NCI-H1694 treated with DMSO at 0.1 percent for 48 hours (cell line): ENCODE measurements at regions not wholly inside any gene's neighbourhood (a gene's known extent, or its start where the extent isn't known, plus 50 kb on each side); places are given as distances from the start of the nearest gene placed in this dataset.
A peak's percentile ranks its signal among the peaks of the same experiment; 100 is the strongest.

Experiments used
- DNase-seq: peaks from one replicate; lab custom pipeline; 2025; lab: John Stamatoyannopoulos, UW

DNA sequence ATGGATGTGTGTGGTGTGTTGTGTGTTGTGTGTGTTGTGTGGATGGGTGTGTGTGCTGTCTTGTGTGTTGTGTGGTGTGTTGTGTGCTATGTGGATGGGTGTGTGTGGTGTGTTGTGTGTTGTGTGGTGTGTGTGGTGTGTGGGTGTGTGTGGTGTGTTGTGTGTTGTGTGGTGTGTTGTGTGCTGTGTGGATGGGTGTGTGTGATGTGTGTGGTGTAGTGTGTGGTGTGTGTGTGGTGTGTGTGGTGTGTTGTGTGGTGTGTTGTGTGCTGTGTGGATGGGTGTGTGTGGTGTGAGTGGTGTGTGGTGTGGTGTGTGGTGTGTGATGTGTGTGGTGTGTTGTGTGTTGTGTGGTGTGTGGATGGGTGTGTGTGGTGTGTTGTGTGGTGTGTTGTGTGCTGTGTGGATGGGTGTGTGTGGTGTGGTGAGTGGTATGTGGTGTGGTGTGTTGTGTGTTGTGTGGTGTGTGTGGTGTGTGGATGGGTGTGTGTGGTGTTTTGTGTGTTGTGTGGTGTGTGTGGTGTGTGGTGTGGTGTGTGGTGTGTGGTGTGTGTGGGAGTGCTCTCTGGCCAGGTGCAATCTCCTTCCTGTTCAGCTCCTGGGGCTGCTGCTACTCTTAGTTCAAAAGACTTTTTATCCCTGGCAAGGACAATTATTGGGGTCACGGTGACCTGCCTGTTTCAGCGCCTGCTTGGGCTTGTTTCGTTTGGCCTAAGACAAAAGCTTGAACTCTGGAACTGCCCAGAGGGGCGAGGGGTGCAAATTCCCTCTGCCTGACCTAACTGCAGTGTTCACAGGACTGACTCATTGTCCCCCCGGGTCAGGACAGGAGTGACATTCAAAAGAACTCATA is 101.1 kb downstream of the UBIAD1 start:
- no peak for DNase-seq

DNA sequence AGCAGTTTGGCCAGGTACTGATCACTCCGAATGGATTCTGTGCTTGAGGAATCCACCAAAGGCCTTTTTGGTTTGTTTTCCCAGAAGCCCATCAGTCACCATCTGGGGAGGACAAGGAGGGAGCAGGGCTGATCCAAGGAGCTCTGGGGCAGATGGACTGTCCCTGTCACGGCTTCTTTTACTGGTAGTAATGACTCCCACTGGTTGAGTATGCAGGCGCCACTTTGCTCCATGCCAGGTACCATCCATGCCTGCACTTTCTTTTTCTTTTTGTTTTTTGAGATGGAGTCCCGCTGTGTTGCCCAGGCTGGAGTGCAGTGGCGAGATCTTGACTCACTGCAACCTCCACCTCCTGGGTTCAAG is 101.7 kb downstream of the UBIAD1 start:
- DNase-seq = no peak

DNA sequence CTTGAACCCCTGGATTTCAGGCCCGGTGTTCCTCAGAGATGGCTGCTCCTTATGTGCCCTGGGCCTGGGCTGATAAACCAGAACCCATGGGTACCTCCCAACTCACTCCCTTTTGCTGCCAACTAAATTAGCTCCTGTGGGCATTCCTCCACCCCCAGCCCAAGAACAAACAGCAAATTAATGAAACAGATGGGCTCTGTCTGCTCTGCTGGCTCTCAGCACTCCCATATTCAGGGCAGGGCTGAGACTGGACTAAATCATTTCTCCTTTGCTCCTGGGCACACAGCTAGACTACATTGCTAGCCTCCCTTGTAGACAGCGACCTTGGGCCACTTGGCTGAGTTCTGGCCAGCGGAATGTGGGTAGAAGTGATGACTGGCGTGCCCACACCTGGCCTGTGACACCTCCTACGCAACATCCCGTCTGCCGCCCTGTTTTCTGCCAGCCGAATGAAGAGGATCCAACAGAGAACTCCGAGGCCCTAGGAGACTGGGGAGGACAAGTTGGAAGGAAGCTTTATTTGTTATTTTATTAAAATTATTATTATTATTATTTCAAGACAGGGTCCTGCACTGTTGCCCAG is 101.9 kb upstream of the DISP3 start:
- DNase-seq = peak; percentile 86

DNA sequence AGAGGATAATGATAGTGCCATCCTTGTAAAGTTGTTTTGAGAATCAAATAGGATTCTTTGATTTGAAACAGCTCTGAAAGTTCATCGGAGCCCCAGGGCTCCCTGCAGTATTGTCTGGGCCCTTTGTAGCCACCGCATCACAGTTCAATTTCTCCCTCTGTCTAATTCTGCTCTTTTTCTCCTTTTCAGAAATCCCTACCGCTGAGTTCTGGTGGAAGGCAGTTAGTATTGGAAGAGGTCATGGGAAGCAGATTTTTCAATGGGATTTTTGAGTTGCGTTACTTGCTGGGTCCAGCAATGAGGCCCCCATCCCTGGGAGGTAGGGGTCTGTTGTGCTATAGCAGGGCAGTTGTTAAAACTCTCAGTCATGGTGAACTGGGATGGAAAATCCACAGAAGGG is 101.0 kb upstream of the DISP3 start:
- DNase-seq = no peak

DNA sequence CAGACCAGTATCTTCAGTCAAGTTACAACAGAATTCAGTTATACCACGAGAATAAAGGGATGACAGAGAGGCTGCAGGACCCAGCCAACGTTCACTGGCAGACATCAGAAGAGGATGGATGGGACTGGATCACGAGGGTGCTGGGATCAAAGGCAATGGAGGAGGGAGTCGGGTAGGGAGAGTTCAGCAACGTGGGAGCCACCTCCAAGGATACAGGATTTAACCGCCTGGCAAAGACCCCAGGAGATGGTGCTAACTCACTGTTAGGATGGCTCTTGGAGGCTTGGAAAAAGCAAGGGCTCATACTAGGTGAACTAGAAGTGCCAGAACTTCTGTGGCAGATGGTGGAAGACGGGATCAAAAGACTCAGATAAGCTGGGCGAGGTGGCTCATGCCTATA is 99.1 kb upstream of the DISP3 start:
- peak; percentile 41 for DNase-seq

DNA sequence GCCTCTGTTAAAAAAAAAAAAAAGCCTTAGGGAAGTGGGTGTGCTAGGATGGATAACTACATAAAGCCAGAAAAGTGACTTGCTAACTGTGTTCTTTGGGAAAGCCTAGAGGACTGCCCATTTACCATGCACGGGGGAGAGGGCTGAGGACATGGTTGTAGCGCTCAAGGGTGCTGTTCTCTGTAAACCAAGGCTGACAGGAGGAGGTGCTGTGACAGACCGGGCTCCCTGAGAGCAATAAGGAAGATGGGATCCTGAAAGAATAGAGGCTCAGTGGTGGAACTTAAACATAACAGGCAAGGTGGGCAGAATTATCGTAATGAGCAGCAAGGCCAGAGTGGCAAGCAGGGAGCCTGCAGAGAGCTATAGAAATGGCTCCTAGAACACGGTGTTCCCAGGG is 98.5 kb upstream of the DISP3 start:
- DNase-seq = no peak

DNA sequence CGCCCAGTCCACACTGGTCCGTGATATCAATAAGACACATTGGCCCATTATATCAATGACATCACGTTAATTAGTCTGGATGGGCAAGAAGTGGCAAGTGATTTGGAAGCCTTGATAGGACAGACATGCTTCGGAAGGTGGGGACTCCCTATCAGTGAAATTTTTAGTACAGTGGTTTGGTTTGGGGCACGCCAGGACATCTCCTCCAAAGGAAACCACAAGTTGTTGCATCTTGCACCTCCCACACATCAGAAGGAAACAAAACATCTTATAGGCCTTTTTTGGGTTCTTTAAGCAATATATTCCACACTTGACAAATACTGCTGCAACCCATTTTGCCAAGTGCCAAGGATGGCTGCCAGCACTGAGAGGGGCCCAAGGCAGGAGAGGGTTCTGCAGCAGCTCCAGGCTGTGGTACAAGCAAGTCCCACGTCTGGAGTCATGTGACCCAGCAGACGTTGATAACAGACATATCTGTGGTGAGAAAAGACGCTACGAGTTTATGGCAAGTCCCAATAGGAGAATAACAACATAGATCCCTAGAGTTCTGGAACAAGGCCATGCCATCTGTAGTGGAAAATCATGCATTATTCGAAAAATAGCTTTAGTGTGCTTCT is 95.3 kb upstream of the DISP3 start:
- DNase-seq = peak; percentile 67

DNA sequence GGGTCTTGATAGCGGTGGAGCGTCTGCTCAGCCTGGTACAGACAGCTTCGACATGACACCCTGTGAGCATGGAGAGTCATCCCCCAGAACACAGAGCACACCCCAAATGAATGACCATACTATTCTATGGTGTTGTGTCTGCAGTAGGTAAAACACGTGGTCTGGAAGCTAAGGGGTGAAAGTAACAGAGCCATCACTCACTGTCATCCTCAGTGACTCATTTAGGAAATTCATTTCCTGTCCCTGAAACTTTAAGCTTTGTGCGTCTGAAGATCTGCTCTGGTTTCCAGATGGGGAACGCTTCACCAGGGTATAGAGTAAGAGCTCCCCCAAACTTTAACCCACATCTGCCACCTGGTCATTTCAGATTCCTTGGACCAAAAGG is 94.8 kb upstream of the DISP3 start:
- DNase-seq = peak; percentile 67

DNA sequence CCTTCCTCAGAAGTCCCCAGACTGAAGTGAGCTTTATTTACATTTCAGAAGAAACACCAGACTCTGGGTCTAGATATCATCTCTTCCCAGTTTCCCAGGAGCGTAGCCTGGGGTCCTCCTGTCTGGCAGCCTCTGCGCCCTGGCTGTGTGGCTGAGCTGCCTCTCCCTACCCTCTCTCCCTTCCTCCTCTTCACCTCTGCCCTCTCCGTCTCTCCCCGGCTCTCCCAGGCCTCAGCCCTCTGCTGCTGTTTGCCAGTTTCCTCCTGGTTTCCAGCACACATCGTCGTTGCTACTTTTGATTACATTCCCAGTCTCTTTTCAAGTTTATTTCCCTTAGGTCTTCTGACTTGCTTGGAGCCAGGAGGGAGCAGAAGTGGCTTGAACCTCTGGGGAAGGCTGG is 91.1 kb upstream of the DISP3 start:
- DNase-seq = no peak

DNA sequence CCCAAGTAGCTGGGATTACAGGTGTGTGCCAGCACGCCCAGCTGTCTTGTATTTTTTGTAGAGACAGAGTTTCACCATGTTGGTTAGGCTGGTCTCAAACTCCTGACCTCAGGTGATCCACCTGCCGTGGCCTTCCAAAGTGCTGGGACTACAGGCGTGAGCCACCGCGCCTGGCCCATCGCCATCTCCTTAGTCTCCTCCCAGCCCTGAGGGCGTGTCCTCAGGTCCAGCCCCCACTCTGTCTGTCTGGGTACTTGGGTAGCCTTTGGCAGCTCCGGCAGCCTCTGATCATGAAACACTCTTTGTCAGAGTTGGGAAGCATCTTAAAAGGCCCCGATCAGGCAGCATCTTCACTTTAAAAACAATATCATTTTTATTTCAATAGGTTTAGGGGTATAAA is 90.3 kb upstream of the DISP3 start:
- no peak for DNase-seq

DNA sequence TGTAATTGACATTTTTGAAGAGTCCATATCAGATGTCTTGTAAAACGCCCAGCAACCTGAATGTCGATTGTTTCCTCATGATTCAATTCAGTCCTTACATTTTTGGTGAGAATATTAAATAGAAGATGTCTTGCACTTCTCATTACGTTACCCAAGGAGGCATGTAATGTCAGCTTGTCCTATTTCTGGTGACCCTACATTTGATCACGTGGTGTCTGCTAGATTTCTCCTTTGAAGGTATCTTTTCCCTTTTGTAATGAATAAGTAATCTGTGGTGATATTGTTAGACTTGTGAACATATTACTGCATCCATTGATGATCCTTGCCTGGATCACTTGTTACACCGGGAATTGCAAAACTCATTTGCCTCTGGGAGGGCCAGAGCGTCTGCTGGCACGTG is 87.6 kb upstream of the DISP3 start:
- DNase-seq = no peak

DNA sequence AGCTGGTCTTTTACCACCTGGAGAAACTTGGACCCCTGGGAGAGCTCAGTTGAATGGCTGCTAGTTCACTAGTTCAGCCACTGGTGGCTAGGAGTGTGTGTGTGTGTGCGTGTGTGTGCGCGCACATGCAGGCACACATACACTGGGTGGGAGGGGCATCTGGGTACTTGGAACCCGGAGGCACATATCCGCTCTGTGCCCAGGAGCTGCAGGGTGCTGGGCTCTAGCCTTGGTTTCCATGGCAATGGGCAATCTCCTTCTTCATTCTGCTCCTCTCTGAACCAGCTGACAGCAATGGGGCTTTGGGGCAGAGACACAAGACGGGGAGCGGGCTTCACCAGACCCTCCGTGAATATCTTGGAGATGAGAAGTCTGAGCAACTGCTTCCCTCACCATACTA is 87.1 kb upstream of the DISP3 start:
- no peak for DNase-seq

DNA sequence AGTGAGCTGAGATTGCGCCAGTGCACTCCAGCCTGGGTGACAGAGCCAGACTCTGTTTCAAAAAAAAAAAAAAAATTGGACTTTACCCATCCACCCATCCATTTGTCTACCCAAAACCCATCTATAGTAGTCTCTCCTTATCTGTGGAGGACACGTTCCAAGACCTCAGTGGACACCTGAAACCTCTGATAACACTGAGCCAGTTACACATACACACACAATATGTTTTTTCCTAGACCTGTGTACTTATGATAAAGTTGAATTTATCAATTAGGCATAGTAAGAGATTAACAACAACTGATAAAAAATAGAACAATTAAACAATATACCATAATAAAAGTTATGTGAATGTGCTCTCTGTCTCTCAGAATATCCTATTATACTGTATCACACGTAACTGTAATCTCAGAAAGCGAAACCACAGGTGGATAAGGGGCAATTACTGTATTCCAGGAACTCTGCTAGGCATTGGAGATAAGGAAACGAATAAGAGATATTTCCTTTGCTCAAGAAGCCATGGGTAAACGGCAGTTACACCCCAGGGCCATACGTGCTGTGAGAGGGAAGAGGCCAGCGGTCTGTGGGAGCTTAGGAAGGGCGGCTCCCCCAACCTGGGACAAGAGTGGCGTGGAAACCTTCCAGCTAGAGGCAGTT is 84.2 kb upstream of the DISP3 start:
- DNase-seq = no peak

DNA sequence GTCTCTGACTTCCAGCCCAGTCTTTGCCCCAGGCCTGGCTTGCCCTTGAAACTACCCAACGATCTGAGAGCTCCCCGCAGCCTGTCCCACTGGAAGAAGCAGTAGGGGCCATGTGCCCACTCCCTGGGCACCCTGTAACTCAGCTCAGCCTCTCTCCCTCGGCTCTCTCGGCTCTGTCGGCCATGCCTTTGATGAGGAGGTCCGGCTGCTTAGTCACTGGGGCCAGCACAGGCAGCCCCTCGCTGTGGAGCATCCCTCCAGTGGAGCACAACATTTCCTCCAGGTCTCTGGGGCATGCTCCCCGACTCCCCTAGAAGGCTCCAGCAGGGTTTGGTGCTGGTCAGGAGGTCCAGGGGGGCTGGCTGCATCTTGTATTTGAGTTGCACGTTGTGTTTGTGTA is 83.3 kb upstream of the DISP3 start:
- DNase-seq = no peak

DNA sequence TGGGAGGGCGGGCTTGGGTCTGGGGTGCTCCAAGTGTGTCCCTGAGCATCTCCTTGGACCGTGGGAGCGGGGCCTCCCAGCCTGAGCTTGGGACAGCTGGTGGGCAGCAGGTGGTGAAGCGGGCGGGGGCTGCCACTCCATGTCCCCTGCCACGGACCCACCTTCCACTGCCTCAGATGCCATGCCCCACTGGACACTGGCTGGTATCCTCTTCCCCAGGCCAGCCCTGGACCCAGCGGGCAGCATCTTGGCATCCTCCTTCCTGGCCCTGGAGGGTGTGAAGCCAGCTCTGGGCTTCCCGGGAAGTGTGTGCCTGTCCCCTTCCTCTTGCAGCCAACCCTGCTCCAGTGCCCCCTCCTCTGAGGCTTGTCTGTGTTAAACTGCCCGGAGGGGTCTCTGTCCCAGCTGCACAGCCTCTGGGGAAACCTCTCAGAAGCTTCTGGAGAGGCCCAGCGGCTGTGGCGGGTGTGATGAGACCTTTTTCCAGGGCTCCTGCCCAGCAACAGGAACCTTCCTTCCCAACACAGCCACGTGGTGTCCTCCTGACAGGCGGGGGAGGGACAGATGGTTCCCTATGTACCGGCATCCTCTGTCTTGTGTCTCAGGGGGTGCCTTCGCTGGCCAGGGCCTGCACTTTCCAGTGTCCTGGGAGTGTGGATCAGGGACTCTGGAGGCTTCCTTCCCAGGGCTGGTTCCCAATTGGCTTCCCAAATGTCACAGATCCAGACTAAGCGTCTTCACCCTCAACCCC is 81.6 kb upstream of the DISP3 start:
- no peak for DNase-seq

DNA sequence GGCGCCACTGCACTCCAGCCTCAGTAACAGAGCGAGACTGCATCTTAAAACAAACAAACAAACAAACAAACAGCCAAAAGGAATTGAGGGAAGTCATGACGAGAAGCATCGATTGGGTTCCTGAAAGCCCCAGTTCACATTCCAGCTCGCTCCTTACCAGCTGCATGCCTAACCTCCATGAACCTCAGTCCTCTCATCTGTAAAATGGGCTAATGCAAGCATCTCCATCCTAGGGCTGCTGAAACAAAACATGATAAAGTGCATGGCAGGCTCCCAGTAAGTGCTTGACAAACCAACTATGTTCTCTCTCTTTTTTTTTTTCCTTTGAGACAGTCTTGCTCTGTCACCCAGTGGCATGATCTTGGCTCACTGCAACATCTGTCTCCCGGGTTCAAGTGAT is 79.7 kb upstream of the DISP3 start:
- DNase-seq = no peak

DNA sequence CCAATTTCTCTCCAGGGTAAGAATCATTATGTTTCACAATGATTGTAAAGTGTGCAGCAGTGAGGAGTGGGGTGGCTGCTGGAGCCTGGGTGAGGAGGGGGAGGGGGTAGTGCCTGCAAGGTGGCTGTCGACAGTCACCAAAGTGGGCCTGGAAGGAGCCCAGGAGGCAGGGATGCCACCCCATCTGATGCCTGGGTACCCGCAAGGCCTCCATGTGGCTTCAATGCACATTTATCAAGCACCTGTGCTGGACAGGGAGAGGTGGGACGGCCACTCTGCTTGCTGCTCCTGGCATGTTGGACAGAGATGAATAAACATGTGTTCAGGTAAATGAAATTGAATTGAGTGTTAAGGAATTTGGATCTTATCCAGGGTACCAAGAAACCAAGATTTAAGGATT is 78.8 kb upstream of the DISP3 start:
- no peak for DNase-seq

DNA sequence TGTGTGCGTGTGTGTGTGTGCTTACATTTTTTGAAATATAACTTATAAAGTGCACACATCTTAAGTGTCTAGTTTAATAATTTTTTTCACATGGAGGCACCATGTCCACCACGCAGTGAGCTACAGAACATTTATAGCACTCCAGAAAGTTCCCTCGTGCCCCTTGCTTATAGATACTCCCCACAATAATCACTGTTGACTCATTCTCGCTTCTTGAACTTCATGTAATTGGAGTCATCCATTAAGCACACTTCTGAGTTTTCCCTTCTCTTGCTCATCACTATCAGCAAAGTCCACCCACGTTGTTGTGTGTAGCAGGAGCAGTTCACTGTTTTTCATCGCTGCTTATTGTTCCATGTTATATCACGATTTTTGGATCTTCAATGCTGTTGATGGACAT is 78.4 kb upstream of the DISP3 start:
- DNase-seq = no peak

DNA sequence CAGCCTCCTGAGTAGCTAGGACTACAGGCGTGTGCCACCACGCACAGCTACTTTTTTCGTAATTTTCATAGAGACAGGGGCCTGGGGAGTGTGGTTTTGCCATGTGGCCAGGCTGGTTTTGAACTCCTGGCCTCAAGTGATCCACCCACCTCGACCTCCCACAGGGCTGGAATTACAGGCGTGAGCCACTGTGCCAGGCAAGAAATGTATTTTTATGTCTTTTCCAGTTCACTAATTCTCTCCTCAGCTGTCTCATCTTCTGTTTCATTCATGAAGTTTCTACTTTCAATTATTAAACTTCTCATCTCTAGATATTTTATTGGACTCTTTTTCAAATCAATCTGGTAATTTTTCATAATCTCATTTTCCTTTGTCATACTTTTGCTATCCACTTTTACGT is 72.1 kb upstream of the DISP3 start:
- no peak for DNase-seq

DNA sequence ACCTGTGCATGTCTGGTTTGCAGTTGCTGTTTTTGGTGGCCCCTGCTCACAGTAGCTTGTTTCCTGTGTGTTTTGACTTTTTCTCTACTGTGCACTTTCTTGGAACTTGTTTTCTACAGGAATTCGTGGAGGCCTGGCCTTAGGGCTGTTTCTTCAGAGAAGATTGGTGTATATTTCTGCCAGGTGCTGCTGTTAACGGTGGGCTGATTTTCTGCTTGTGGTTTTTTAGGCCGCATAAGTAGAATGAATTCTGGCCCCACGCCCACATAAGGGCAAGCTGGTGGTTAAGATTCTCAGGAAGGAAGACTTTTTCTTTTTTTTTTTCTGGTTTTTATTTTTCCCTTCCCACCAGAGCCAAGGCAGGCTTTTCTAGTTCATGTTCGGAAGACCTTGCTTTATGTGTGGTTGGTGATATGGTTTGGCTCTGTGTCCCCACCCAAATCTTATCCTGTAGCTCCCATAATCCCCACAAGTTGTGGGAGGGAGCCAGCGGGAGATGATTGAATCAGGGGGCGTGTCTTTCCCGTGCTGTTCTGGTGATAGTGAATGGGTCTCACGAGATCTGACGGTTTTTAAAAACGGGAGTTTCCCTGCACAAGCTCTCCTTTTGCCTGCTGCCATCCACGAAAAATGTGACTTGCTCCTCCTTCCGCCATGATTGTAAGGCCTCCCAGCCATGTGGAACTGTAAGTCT is 71.5 kb upstream of the DISP3 start:
- no peak for DNase-seq

DNA sequence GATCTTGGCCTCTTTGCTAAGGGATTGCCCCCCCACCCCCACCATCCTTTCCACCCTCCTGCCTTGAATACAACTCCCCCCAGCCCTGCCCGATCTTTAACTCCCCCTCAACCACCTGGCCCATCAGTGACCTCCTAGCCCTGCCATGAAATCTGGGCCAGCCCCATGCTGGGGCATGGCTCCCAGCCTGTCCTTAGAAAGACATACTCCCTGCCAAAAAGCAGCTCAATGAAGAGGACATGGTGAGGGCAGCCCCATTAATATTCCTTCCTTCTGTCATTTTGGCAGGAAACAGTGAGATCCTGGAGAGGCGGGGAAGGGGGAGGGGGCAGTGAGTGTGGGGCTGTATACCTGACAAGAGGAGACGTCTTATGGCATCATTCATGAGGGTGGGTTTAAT is 66.8 kb upstream of the DISP3 start:
- DNase-seq = peak; percentile 56

DNA sequence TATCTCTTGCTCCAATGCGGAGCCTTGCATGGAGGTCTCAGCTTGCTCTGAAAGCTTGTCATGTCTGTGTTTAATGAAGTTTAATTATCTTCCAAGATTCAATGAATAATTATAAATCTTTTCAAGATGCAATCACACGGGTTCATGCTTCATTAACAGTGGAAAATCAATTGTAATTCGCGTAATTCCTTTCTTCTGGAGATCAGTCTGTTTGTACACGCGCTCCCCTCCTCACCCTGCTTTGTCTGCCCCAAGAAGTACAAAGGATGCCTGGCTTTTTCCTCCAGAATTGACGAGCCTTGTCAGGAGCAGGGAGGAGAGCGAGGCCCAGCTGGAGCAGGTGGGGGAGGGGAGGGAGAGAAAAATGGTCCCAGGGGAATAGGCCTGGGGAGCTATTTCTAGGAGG is 65.0 kb upstream of the DISP3 start:
- no peak for DNase-seq
